Neural cell (in vitro differentiated cells): ENCODE measurements at regions not wholly inside any gene's neighbourhood (a gene's known extent, or its start where the extent isn't known, plus 50 kb on each side); places are given as distances from the start of the nearest gene placed in this dataset.

Experiments used
- H2AFZ ChIP-seq: fragments of 200-600, 300-800 bp; sonication (generic), shearing (Covaris generic); 2 replicates; pipeline ENCODE4 v1.6.0; 2014; ENCODE audit warnings: low read depth, mild to moderate bottlenecking, antibody characterized with exemption, low read length, moderate library complexity
- H3F3A ChIP-seq: fragments of 200-600 bp; shearing (Covaris generic); 2 replicates; pipeline ENCODE4 v1.6.1; 2016; ENCODE audit warnings: mild to moderate bottlenecking, moderate library complexity, mixed read lengths, antibody characterized with exemption, low read length; ENCODE audit not compliant: insufficient read depth, poor library complexity, severe bottlenecking
- H3K27ac ChIP-seq: fragments of 200-600, 300-800 bp; sonication (generic), shearing (Covaris generic); 2 replicates; pipeline ENCODE4 v1.5.1; 2014; ENCODE audit warnings: mild to moderate bottlenecking, low read length, moderate library complexity
- H3K27me3 ChIP-seq: fragments of 300-800, 200-600 bp; sonication (generic), shearing (Covaris generic); 2 replicates; pipeline ENCODE4 v1.6.0; 2014; ENCODE audit warnings: mild to moderate bottlenecking, low read depth, low read length, moderate library complexity; ENCODE audit not compliant: insufficient read depth
- H3K36me3 ChIP-seq: fragments of 300-800, 200-600 bp; sonication (generic), shearing (Covaris generic); 2 replicates; pipeline ENCODE4 v1.5.1; 2014; ENCODE audit warnings: mild to moderate bottlenecking, antibody characterized with exemption, low read length, moderate library complexity; ENCODE audit not compliant: insufficient read depth
- H3K4me2 ChIP-seq: fragments of 300-800, 200-600 bp; sonication (generic), shearing (Covaris generic); 2 replicates; pipeline ENCODE4 v1.6.0; 2014; ENCODE audit warnings: mild to moderate bottlenecking, low read length
- H3K4me3 ChIP-seq: fragments of 300-800, 200-600 bp; sonication (generic), shearing (Covaris generic); 2 replicates; pipeline ENCODE4 v1.5.1; 2014; ENCODE audit warnings: mild to moderate bottlenecking, low read length, moderate library complexity
- H3K79me2 ChIP-seq: fragments of 200-600 bp; shearing (Covaris generic); replicated peaks from 2 replicates; pipeline ENCODE4 v1.6.0; 2014; ENCODE audit warnings: mild to moderate bottlenecking, low read length, moderate library complexity; ENCODE audit not compliant: insufficient read depth
- H3K9ac ChIP-seq: fragments of 300-800, 200-600 bp; sonication (generic), shearing (Covaris generic); 2 replicates; pipeline ENCODE4 v1.6.1; 2016; ENCODE audit warnings: mild to moderate bottlenecking, low read length, mixed read lengths
- H3K9me2 ChIP-seq: fragments of 200-600 bp; shearing (Covaris generic); 2 replicates; pipeline ENCODE4 v1.6.1; 2016; ENCODE audit warnings: mild to moderate bottlenecking, low read length, mixed read lengths; ENCODE audit not compliant: insufficient read depth
- H3K9me3 ChIP-seq: fragments of 200-600, 300-800 bp; sonication (generic), shearing (Covaris generic); 2 replicates; pipeline ENCODE4 v1.6.1; 2016; ENCODE audit warnings: mild to moderate bottlenecking, mixed run types, low read length, moderate library complexity, mixed read lengths
- H4K20me1 ChIP-seq: fragments of 200-600 bp; shearing (Covaris generic); 2 replicates; pipeline ENCODE4 v1.6.1; 2016; ENCODE audit warnings: mild to moderate bottlenecking, mixed run types; ENCODE audit not compliant: insufficient read depth
- CTCF ChIP-seq: fragments of 450-650 bp; IDR thresholded peaks from 2 replicates; pipeline ENCODE4 v1.5.1; 2014; ENCODE audit warnings: antibody characterized with exemption, mild to moderate bottlenecking, moderate library complexity; ENCODE audit not compliant: poor library complexity, severe bottlenecking
- EP300 ChIP-seq: fragments of 450-650 bp; conservative IDR thresholded peaks from 2 replicates; pipeline ENCODE4 v1.6.1; 2014; ENCODE audit warnings: antibody characterized with exemption, mild to moderate bottlenecking, moderate library complexity; ENCODE audit not compliant: poor library complexity, severe bottlenecking
- EZH2 ChIP-seq: fragments of 200-600, 300-800 bp; shearing (Covaris generic), sonication (generic); IDR thresholded peaks from 2 replicates; pipeline ENCODE4 v1.6.1; 2014; ENCODE audit warnings: antibody characterized with exemption, low read length, borderline replicate concordance, mild to moderate bottlenecking; ENCODE audit not compliant: insufficient read depth, poor library complexity, severe bottlenecking
- MXI1 ChIP-seq: fragments of 450-650 bp; conservative IDR thresholded peaks from 2 replicates; pipeline ENCODE4 v1.6.1; 2014; ENCODE audit warnings: antibody characterized with exemption, mild to moderate bottlenecking; ENCODE audit not compliant: poor library complexity, severe bottlenecking
- POLR2AphosphoS5 ChIP-seq: IDR thresholded peaks from 2 replicates; pipeline ENCODE4 v1.6.1; 2012
- RAD21 ChIP-seq: fragments of 450-650 bp; conservative IDR thresholded peaks from 2 replicates; pipeline ENCODE4 v1.6.1; 2014; ENCODE audit warnings: antibody characterized with exemption, mild to moderate bottlenecking, moderate library complexity
- SMC3 ChIP-seq: fragments of 450-650 bp; conservative IDR thresholded peaks from 2 replicates; pipeline ENCODE4 v1.6.1; 2014; ENCODE audit warnings: antibody characterized with exemption, mild to moderate bottlenecking, moderate library complexity; ENCODE audit not compliant: poor library complexity
- TAF1 ChIP-seq: IDR thresholded peaks from 2 replicates; pipeline ENCODE4 v1.6.1; 2012; ENCODE audit warnings: low read depth
- TF ChIP-seq, protein P1 (sequence below): IDR thresholded peaks from 2 replicates; pipeline ENCODE4 v1.6.1; 2012; ENCODE audit warnings: borderline replicate concordance

DNA sequence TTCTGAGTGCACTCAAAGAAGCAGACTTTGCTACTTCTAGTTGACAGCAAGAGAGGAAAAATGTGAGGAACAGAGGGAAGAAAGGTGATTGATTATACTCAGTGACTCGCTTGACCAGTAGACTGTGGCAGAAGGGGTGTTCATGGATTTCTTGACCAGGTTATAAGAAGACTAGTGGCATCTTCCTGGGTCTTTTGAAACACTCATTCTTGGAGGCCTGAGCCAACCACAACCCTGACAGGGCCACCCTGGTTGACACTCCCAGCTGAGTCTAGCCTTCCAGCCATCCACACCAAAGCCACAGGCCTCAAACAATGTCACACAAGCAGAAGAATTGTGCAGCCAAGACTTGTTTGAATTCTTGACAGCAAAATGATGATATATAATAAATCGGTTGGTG lies 366.3 kb downstream of the SS18 start:
- H3K9ac ChIP-seq = no peak overlapping the region
- H3K79me2 ChIP-seq = no peaks in the 10 kb centered on the region
- no peak overlapping the region for H3K27ac ChIP-seq
- TF ChIP-seq RAD21 = no peak
- no peak overlapping the region for H3K4me3 ChIP-seq
- no peaks in the 10 kb centered on the region for H4K20me1 ChIP-seq
- H3K9me2 ChIP-seq = no peaks in the 10 kb centered on the region
- H3F3A ChIP-seq = no peaks in the 10 kb centered on the region
- no peaks in the 10 kb centered on the region for H3K36me3 ChIP-seq
- H3K27me3 ChIP-seq = no peaks in the 10 kb centered on the region
- H3K4me2 ChIP-seq = no peak overlapping the region
- no peaks in the 10 kb centered on the region for H3K9me3 ChIP-seq
- H2AFZ ChIP-seq = no peak overlapping the region

- Histone ChIP-seq H3K4me3 (no peak overlapping the region), H3K27ac (no peak overlapping the region), H3K4me2 (no peak overlapping the region), H3K27me3 (no peaks in the 10 kb centered on the region), H3K9me3 (no peaks in the 10 kb centered on the region), H4K20me1 (no peaks in the 10 kb centered on the region), H3K36me3 (no peaks in the 10 kb centered on the region), H2AFZ (no peak overlapping the region), H3K9me2 (no peaks in the 10 kb centered on the region), H3K79me2 (no peaks in the 10 kb centered on the region), H3F3A (no peaks in the 10 kb centered on the region), H3K9ac (no peak overlapping the region)
- TF ChIP-seq MXI1 (no peak), SMC3 (no peak), RAD21 (no peak), EZH2 (no peak), CTCF (no peak), TAF1 (no peak), EP300 (no peak)
- TF ChIP-seq, protein P1, sequence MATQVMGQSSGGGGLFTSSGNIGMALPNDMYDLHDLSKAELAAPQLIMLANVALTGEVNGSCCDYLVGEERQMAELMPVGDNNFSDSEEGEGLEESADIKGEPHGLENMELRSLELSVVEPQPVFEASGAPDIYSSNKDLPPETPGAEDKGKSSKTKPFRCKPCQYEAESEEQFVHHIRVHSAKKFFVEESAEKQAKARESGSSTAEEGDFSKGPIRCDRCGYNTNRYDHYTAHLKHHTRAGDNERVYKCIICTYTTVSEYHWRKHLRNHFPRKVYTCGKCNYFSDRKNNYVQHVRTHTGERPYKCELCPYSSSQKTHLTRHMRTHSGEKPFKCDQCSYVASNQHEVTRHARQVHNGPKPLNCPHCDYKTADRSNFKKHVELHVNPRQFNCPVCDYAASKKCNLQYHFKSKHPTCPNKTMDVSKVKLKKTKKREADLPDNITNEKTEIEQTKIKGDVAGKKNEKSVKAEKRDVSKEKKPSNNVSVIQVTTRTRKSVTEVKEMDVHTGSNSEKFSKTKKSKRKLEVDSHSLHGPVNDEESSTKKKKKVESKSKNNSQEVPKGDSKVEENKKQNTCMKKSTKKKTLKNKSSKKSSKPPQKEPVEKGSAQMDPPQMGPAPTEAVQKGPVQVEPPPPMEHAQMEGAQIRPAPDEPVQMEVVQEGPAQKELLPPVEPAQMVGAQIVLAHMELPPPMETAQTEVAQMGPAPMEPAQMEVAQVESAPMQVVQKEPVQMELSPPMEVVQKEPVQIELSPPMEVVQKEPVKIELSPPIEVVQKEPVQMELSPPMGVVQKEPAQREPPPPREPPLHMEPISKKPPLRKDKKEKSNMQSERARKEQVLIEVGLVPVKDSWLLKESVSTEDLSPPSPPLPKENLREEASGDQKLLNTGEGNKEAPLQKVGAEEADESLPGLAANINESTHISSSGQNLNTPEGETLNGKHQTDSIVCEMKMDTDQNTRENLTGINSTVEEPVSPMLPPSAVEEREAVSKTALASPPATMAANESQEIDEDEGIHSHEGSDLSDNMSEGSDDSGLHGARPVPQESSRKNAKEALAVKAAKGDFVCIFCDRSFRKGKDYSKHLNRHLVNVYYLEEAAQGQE = no peak
Measured at GRCh38 chr18:25713103-25713502, 361.1 kb upstream of the ZNF521 start.

- no peak for TF ChIP-seq TAF1
- TF ChIP-seq EZH2 = no peak
- TF ChIP-seq SMC3 = no peak
- TF ChIP-seq CTCF = no peak
- TF ChIP-seq RAD21 = no peak
- TF ChIP-seq EP300 = no peak
- TF ChIP-seq, protein P1 = no peak
- no peak for TF ChIP-seq MXI1
- TF ChIP-seq POLR2AphosphoS5 = no peak
- no peak overlapping the region for H3K4me3 ChIP-seq
- no peaks in the 10 kb centered on the region for H3K27me3 ChIP-seq
- no peaks in the 10 kb centered on the region for H3F3A ChIP-seq
- H3K27ac ChIP-seq = no peak overlapping the region
- no peaks in the 10 kb centered on the region for H3K36me3 ChIP-seq
- H3K9me2 ChIP-seq = no peaks in the 10 kb centered on the region
- no peak overlapping the region for H2AFZ ChIP-seq
- no peak overlapping the region for H3K9ac ChIP-seq
- H3K79me2 ChIP-seq = no peaks in the 10 kb centered on the region
- no peaks in the 10 kb centered on the region for H3K9me3 ChIP-seq
- no peaks in the 10 kb centered on the region for H4K20me1 ChIP-seq
- no peak overlapping the region for H3K4me2 ChIP-seq
Measured at GRCh38 chr18:25710981-25711380, 359.0 kb upstream of the ZNF521 start.
